ENCODE measurements at regions not wholly inside any gene's neighbourhood (a gene's known extent, or its start where the extent isn't known, plus 50 kb on each side); places are given as distances from the start of the nearest gene placed in this dataset.

DNA sequence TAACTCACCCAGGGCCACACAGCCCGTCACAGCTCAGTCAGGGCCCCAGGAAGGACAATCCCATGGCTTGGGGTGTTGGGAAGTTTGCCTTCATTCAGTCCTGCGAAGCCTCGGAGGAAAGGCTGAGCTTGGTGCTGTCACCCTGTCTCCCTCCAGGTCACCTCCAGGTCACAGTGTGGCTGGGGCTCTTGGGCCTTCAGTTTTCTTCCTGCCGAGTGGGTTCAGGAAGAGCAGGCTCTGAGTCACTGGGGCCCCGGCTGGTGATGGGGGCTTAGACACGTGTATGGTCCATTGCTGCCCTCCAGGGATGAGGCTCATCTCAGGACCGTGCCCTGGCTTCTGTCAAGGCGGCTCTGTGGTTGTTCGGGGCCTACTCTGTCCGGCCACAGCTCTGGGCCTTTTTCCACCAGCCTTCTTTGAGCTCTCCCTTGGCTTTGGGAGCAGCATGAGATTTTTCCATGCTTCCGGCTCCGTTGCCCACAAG, 118.6 kb downstream of the INHBB start (continued):
- TF ChIP-seq SKI (IDR thresholded peaks at IDR 0.05; ENCODE audit: partially characterized antibody) (no peak), NR0B2 (CRISPR knock-in tag; IDR thresholded peaks at IDR 0.05) (no peak), CEBPB (IDR thresholded peaks at IDR 0.05; ENCODE audit: borderline replicate concordance, low read depth, low read length) (no peak), KMT2B (CRISPR knock-in tag; IDR thresholded peaks at IDR 0.05) (no peak), ZNF747 (CRISPR knock-in tag; IDR thresholded peaks at IDR 0.05; ENCODE audit: borderline replicate concordance) (no peak), TP53 (CRISPR knock-in tag; conservative IDR thresholded peaks at IDR 0.05) (no peak), RXRB (CRISPR knock-in tag; IDR thresholded peaks at IDR 0.05; ENCODE audit: borderline replicate concordance) (peak; percentile 29; the same call in 1 of the 2 replicates), MAZ (IDR thresholded peaks at IDR 0.05; ENCODE audit: borderline replicate concordance, low read depth, low read length) (no peak), MAZ (CRISPR knock-in tag; IDR thresholded peaks at IDR 0.05; ENCODE audit: low read depth) (no peak), BORCS8-MEF2B (CRISPR knock-in tag; IDR thresholded peaks at IDR 0.05) (no peak), ZBTB7A (CRISPR knock-in tag; IDR thresholded peaks at IDR 0.05) (no peak), HMGA1 (CRISPR knock-in tag; conservative IDR thresholded peaks at IDR 0.05) (no peak), NRL (CRISPR knock-in tag; IDR thresholded peaks at IDR 0.05; ENCODE audit: borderline replicate concordance) (no peak), TOPORS (CRISPR knock-in tag; IDR thresholded peaks at IDR 0.05) (no peak), ZNF629 (CRISPR knock-in tag; conservative IDR thresholded peaks at IDR 0.05) (peak; percentile 74), SRSF4 (IDR thresholded peaks at IDR 0.05; ENCODE audit: low read depth, low read length, poor library complexity, severe bottlenecking) (no peak), FOXO1 (CRISPR knock-in tag; IDR thresholded peaks at IDR 0.05) (no peak), ZNF607 (CRISPR knock-in tag; IDR thresholded peaks at IDR 0.05; ENCODE audit: borderline replicate concordance) (peak; percentile 46; the same call in 1 of the 2 replicates), ZNF776 (CRISPR knock-in tag; IDR thresholded peaks at IDR 0.05) (no peak), ZNF160 (CRISPR knock-in tag; IDR thresholded peaks at IDR 0.05) (no peak), ZNF598 (CRISPR knock-in tag; IDR thresholded peaks at IDR 0.05; ENCODE audit: borderline replicate concordance) (no peak), ZNF296 (CRISPR knock-in tag; conservative IDR thresholded peaks at IDR 0.05) (no peak), MATR3 (CRISPR knock-in tag; IDR thresholded peaks at IDR 0.05) (no peak), RNF2 (conservative IDR thresholded peaks at IDR 0.05; ENCODE audit: low read depth) (no peak), ZNF230 (CRISPR knock-in tag; IDR thresholded peaks at IDR 0.05) (no peak), MYPOP (CRISPR knock-in tag; IDR thresholded peaks at IDR 0.05) (no peak), USF2 (IDR thresholded peaks at IDR 0.05; ENCODE audit: low read depth, low read length) (no peak), USF2 (CRISPR knock-in tag; IDR thresholded peaks at IDR 0.05; ENCODE audit: borderline replicate concordance) (no peak), SMYD3 (CRISPR knock-in tag; IDR thresholded peaks at IDR 0.05) (no peak)
